A549 (cell line): ENCODE measurements at regions not wholly inside any gene's neighbourhood (a gene's known extent, or its start where the extent isn't known, plus 50 kb on each side); places are given as distances from the start of the nearest gene placed in this dataset.

Experiments used
- ATAC-seq, 2 experiments: fragments of 200-7000 bp in 1 of 2; fragments of >200 bp in 1 of 2; cut with Nextera tagmentation in 1 of 2; cut with Tn5 transposase in 1 of 2; 3 replicates each; pipeline versions ENCODE4 v1.8.0 to v1.9.1; 2018 to 2020; ENCODE audit warnings: mild to moderate bottlenecking in 1 of 2, moderate library complexity in 1 of 2
- CTCF ChIA-PET: fragments of 300-600 bp; sonication (Branson Sonifier 250); formaldehyde crosslinking; extraction: SDS; loops from one replicate; lab custom pipeline; 2021; ENCODE audit warnings: antibody characterized with exemption, inconsistent platforms; lab: Yijun Ruan, JAX
- POLR2A ChIA-PET: fragments of 350-600 bp; formaldehyde crosslinking; extraction: SDS; loops from one replicate; lab custom pipeline; 2021; ENCODE audit warnings: antibody characterized with exemption, inconsistent platforms; lab: Yijun Ruan, JAX
- DNase-seq, 2 experiments: peaks; one replicate each; pipeline versions ENCODE4 v3.0.0 to v3.0.0-alpha.2; 2011 to 2016; ENCODE audit warnings: low read depth in 1 of 2, low spot score in 1 of 2
- FAIRE-seq: peaks from 2 replicates; lab custom pipeline; 2011; peaks lifted over from hg19 to GRCh38; lab: Jason Lieb, UNC
- H3K27ac ChIP-seq, 2 experiments: fragments of >200 bp; sonication (Bioruptor Twin); formaldehyde crosslinking; 3 replicates each; pipeline ENCODE4 v1.5.1; 2016 to 2017
- H3K4me1 ChIP-seq: fragments of >200 bp; sonication (Bioruptor Twin); formaldehyde crosslinking; 3 replicates; pipeline ENCODE4 v1.6.1; 2016
- H3K4me2 ChIP-seq: fragments of >200 bp; sonication (Bioruptor Twin); formaldehyde crosslinking; 3 replicates; pipeline ENCODE4 v1.6.1; 2016
- H3K4me3 ChIP-seq: fragments of >200 bp; sonication (Bioruptor Twin); formaldehyde crosslinking; 3 replicates; pipeline ENCODE4 v1.5.1; 2016
- H3K9me3 ChIP-seq: fragments of >200 bp; sonication (Bioruptor Twin); formaldehyde crosslinking; 3 replicates; pipeline ENCODE4 v1.6.1; 2016
- ATOH8 ChIP-seq: fragments of 250-450 bp; sonication (Bioruptor Pico); IDR thresholded peaks from 2 replicates; pipeline ENCODE4 v1.5.0; 2020; ENCODE audit warnings: low read depth, mild to moderate bottlenecking, moderate library complexity
- CBX8 ChIP-seq: fragments of 200-600 bp; sonication (generic); IDR thresholded peaks from 2 replicates; pipeline ENCODE4 v1.6.1; 2016
- CEBPB ChIP-seq, 2 experiments: fragments of >200 bp in 1 of 2; sonication (Bioruptor Twin) in 1 of 2; formaldehyde crosslinking in 1 of 2; IDR thresholded peaks; 2 replicates each; pipeline ENCODE4 v1.6.1; 2012 to 2016
- CHD2 ChIP-seq: fragments of 150-350 bp; IDR thresholded peaks from 2 replicates; pipeline ENCODE4 v1.6.1; 2014; ENCODE audit warnings: low read length; ENCODE audit not compliant: partially characterized antibody
- CHD4 ChIP-seq: fragments of 200-600 bp; sonication (generic); IDR thresholded peaks from 2 replicates; pipeline ENCODE4 v1.6.1; 2016; ENCODE audit warnings: antibody characterized with exemption, mild to moderate bottlenecking, borderline replicate concordance
- ELK1 ChIP-seq: fragments of 150-350 bp; IDR thresholded peaks from 2 replicates; pipeline ENCODE4 v1.6.1; 2014; ENCODE audit warnings: low read depth, mild to moderate bottlenecking, low read length
- EP300 ChIP-seq, 2 experiments: fragments of >200 bp; sonication (Bioruptor Twin); formaldehyde crosslinking; IDR thresholded peaks; 2 replicates in 1 of 2; 3 replicates in 1 of 2; pipeline ENCODE4 v1.6.1; 2016 to 2017
- ESRRA ChIP-seq: fragments of 150-350 bp; IDR thresholded peaks from 2 replicates; pipeline ENCODE4 v1.6.1; 2014; ENCODE audit warnings: mild to moderate bottlenecking, low read length, borderline replicate concordance
- FOSB ChIP-seq: fragments of 250-450 bp; sonication (Bioruptor Pico); IDR thresholded peaks from 2 replicates; pipeline ENCODE4 v1.5.0; 2020; ENCODE audit warnings: mild to moderate bottlenecking, moderate library complexity
- HDAC2 ChIP-seq: fragments of 200-600 bp; sonication (generic); IDR thresholded peaks from 2 replicates; pipeline ENCODE4 v1.6.1; 2016
- HEYL ChIP-seq: fragments of 250-450 bp; sonication (Bioruptor Pico); IDR thresholded peaks from 2 replicates; pipeline ENCODE4 v1.8.0; 2021; ENCODE audit warnings: mild to moderate bottlenecking, moderate library complexity
- HMGXB4 ChIP-seq: fragments of 250-450 bp; sonication (Bioruptor Pico); IDR thresholded peaks from 2 replicates; pipeline ENCODE4 v1.5.0; 2021; ENCODE audit warnings: mild to moderate bottlenecking, moderate library complexity, borderline replicate concordance
- JUNB ChIP-seq: fragments of >200 bp; sonication (Bioruptor Twin); formaldehyde crosslinking; IDR thresholded peaks from 2 replicates; pipeline ENCODE4 v1.6.1; 2016
- KDM1A ChIP-seq: fragments of 200-600 bp; sonication (generic); IDR thresholded peaks from 2 replicates; pipeline ENCODE4 v1.6.1; 2016; ENCODE audit warnings: low read depth, mild to moderate bottlenecking
- POLR2A ChIP-seq: IDR thresholded peaks from 2 replicates; pipeline ENCODE4 v1.6.1; 2012; ENCODE audit warnings: mild to moderate bottlenecking, low read length
- REST ChIP-seq: fragments of 200-600 bp; sonication (generic); IDR thresholded peaks from 2 replicates; pipeline ENCODE4 v1.6.1; 2016; ENCODE audit warnings: antibody characterized with exemption, mild to moderate bottlenecking, moderate library complexity
- SREBF2 ChIP-seq: fragments of 450-650 bp; IDR thresholded peaks from 2 replicates; pipeline ENCODE4 v1.6.1; 2014; ENCODE audit warnings: mild to moderate bottlenecking, moderate library complexity
- USF2 ChIP-seq: fragments of 450-650 bp; IDR thresholded peaks from 2 replicates; pipeline ENCODE4 v1.6.1; 2014; ENCODE audit warnings: antibody characterized with exemption
- WGBS: methylation state at CpG from one replicate; pipeline ENCODE4 v1.1.6; 2017; ENCODE audit errors: missing lambda C conversion rate; 5-methylcytosine and 5-hydroxymethylcytosine counted together

GRCh38 chr2:240213226-240213475 is 72.7 kb upstream of the OTOS start:
- WGBS = 97% methylated on average over 5 of the region's 6 CpGs
- CTCF ChIA-PET = interaction anchor here (2.7 kb wide), 1 partner anchor 20 kb away, joined by 12 read pairs; no protein-coding TSS in a partner anchor
- H3K4me2 ChIP-seq = no peak overlapping the region
- H3K4me1 ChIP-seq = no peaks in the 10 kb centered on the region
- H3K27ac ChIP-seq = no peak overlapping the region
- no peaks in the 10 kb centered on the region for H3K9me3 ChIP-seq
- no peak overlapping the region for H3K4me3 ChIP-seq
- ATAC-seq = no peak
- TF ChIP-seq CEBPB (IDR thresholded peaks at IDR 0.05) (no peak), HDAC2 (no peak), CHD4 (no peak)
- TF ChIP-seq, all 56 proteins: peak for 0
- POLR2A ChIA-PET = no interaction called here
- no peak for FAIRE-seq
- no peak for DNase-seq

GRCh38 chr2:240213476-240214421 is 73.3 kb upstream of the OTOS start:
- FAIRE-seq = no peak
- no peaks in the 10 kb centered on the region for H3K9me3 ChIP-seq
- no peak for ATAC-seq
- 66% methylated on average over 15 of the region's 22 CpGs for WGBS
- ChIA-PET POLR2A (no interaction called here), CTCF (interaction anchor here (1.5 to 2.7 kb wide), 3 partner anchors 8 to 70 kb away, joined by 3 to 12 read pairs (median 6); no protein-coding TSS in a partner anchor)
- no peak overlapping the region for H3K27ac ChIP-seq
- no peaks in the 10 kb centered on the region for H3K4me1 ChIP-seq
- no peak overlapping the region for H3K4me3 ChIP-seq
- no peak for TF ChIP-seq KDM1A
- TF ChIP-seq HEYL = no peak
- no peak for TF ChIP-seq REST
- no peak for TF ChIP-seq FOSB (CRISPR knock-in tag)
- TF ChIP-seq EP300 (IDR thresholded peaks at IDR 0.05) = no peak
- TF ChIP-seq ESRRA = no peak
- TF ChIP-seq SREBF2 = no peak
- TF ChIP-seq CBX8 = no peak
- TF ChIP-seq CHD2 = no peak
- TF ChIP-seq ELK1 = no peak
- no peak for TF ChIP-seq USF2
- no peak for TF ChIP-seq HMGXB4 (CRISPR knock-in tag)
- TF ChIP-seq JUNB = no peak
- no peak for TF ChIP-seq POLR2A
- no peak for TF ChIP-seq ATOH8
- TF ChIP-seq, all 56 proteins: peak for 0
- no peak for DNase-seq
- no peak overlapping the region for H3K4me2 ChIP-seq
